Stimulated activated CD4-positive, alpha-beta T cell treated with anti-CD3 and anti-CD28 coated beads, TNF-alpha, amount 100 ng/mL, for 1 hour (primary cell): ENCODE measurements at regions not wholly inside any gene's neighbourhood (a gene's known extent, or its start where the extent isn't known, plus 50 kb on each side); places are given as distances from the start of the nearest gene placed in this dataset.
"Not testable (repeated sequence)": the region's sequence is repeated elsewhere in the genome, so short reads cannot be mapped to it uniquely, and the experiment has no call there.

Experiments
- DNase-seq, 3 donors: peaks; one replicate each; pipeline ENCODE4 v3.0.0-alpha.2; 2020; ENCODE audit warnings: low read depth in 3 of 3, low spot score in 1 of 3

DNA sequence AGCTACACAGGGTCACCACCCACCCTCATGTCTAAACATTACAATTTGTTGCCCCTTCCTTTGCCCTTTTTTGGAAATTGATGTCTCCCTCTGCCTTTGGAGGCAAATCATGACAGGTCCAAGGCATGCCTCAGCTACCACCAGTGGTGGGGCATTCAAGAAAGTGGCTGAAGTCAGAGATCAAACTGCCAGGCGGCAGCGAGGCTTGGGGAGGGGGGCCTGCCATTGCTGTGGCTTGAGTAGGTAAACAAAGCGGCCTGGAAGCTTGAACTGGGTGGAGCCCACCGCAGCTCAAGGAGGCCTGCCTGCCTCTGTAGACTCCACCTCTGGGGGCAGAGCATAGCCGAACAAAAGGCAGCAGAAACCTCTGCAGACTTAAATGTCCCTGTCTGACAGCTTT, 152.0 kb upstream of the ATP2B2 start:
- not testable (repeated sequence) for DNase-seq

DNA sequence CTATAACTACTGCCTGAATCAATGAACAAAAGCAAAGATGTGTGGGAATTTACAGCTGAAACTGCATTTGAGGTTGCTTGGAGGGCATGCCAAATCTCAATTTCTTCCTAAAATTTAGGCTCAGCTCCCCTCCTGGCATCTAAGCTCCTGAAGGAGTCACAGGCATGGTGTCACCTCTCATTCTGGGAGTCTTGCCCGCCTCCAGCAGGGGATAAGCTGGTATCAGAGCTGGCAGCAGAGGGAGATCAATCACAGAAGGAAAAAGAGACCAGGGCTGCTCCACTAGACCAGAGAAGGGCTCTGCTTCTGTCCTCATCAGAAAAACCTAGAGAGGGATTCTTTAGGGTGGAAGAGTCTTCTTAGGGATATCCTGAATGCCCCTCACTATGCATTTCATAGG, 150.4 kb upstream of the SLC6A11 start:
- DNase-seq, result no peak

DNA sequence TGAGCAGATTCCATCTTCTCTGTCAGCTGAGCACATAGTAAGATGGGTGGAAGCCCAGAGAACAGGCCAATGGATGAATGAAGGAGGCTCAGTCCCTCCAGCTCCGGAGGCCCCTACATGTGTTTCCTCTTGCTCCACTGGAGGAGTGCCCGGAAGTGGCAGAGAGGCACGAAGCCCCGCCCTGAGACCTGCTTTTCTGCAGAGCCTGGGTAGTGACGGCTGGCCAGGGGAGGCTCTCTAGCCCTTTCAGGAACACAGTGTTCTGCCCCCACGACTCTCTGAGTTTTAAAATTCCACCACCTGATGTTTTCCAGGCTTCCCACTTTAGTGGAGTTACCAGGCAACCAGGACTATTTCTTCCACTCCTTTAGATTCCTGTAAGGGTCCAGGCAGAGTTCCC, 149.4 kb upstream of the SLC6A11 start:
- DNase-seq, result no peak

DNA sequence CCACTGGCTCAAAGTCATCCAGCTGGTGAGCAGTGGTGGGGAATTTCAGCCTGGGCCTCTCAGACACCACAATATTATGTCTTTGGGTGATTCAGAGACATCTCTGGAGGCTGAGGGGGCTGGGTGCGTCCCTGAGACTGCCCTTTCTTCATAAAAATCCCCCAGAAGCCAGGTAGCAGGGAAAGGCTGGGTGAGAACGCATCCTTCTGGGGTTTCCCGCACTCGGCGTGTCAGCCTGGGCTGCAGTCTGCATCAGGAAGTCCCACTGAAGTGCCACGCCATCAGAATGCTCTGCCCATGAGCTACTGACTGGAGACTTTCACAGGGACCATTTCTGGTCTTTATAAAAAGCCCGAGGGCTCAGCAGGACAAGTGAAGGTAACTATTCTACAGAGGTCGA, 148.8 kb upstream of the SLC6A11 start:
- DNase-seq, result no peak

GRCh38 chr3:10667901-10668476, 148.0 kb upstream of the SLC6A11 start:
- no peak for DNase-seq

DNA sequence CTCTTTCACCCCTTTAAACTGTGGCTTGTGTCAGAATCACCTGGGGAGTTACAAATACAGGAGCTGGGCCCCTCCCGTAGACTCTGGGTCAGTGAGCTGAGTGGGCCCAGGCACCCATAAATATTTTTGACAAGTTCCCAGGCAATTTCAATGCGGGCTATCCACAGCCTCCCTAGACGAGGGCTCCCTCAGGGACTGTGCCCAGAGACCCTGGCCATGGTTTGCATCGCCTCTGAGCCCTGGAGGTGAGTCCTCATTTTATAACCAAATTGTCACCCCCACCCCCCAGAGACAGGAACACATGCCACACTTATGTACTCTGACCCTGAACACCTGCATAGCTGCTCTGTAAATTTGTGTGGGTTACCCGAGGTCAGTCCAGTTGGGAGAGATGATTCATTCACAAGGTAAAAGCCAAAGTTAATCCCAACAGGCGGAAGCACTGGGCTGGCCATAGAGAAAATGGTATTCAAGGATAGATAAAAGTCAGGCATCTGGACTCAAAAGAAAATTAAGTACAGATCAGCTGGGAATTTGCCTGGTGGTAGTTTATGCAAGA, 146.5 kb upstream of the SLC6A11 start:
- DNase-seq, result no peak

DNA sequence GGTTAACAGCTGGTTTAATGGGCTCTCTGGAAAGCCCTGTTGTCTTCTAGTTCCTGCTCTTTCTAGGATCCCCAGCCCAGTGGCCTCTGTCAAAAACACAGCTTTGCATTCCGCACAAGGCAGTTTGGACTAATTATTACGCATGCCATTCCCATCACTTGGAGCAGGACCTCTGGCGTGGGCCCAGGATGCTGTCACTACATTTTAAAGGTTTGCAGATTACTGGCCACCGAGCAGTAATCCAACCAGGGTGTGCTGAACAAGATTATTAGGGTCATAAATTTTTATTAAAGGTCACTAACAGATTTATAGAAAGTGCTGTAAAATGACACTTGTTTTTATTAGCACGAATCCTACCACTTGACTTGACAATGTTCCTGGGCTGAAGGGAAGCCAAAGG, 143.6 kb upstream of the SLC6A11 start:
- DNase-seq, result no peak

- DNase-seq, result no peak
Measured at GRCh38 chr3:10674578-10674977, 141.4 kb upstream of the SLC6A11 start.

- no peak for DNase-seq
Measured at GRCh38 chr3:10676905-10677304, 139.1 kb upstream of the SLC6A11 start.

DNA sequence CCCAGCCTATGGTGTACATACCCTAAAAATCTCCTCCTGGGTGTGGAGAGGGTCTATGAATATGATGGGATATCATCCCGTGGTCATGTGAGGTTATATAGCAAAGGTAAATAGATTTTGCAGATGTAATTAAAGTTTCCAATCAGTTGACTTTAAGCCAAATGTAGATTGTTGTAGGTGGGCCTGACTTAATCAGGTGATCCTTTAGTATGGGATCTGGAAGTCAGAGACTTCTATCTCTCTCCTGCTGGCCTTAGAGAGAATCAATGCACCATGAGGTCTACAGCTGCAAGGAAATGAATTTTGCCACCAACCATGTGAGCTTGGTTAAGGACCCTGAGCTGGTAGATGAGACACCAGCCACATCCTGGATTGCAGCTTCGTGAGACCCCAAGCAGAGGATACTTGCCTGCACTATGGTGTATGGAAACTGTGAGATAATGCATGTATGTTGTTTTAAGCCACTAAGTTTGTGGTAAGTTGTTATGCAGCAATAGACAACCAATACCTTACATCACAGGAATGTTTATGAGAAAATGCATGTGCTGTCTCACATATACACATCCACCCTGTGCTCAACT, 137.1 kb upstream of the SLC6A11 start:
- no peak for DNase-seq

GRCh38 chr3:10680796-10681195, 135.2 kb upstream of the SLC6A11 start:
- DNase-seq, result no peak

GRCh38 chr3:10682692-10683091, 133.3 kb upstream of the SLC6A11 start:
- DNase-seq, result no peak

DNA sequence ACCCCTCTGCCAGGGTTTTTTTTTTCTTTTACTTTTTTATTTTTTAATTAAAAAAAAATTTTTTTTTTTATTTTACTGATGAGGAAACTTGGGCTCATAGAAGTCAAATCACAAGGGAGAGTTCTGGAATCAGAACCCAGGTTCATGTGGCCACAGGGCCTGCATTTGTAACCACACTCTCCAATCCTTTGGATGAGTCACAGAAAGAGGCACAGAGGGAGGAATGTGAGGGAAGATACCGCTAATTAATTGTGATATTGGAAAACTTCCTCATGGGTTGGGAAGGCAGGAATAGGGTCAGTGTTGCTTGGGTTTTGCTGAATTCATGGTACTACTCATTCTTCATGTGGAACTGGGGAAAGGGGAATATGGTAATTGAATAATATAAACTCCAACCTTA, 132.9 kb upstream of the SLC6A11 start:
- no peak for DNase-seq

DNA sequence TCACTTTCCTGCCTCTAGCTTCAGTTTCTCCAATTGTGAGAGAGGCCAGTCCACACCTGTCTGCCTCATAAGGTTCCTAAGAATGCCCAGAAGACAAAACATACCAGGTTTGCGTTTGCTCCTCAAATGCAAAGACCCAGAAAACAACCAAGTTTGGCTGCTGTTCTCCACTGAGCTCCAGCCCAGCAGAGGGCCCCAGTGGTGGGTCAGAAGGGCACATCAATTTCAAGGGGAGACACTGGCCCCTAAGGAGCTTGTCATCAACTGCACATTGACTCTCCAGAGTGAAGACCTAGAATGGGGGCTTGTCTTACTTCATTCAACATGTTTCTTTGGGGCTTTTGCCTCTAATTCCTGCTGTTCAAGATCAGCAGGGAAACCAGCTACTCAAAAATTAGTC, 127.9 kb upstream of the SLC6A11 start:
- DNase-seq, result no peak

DNA sequence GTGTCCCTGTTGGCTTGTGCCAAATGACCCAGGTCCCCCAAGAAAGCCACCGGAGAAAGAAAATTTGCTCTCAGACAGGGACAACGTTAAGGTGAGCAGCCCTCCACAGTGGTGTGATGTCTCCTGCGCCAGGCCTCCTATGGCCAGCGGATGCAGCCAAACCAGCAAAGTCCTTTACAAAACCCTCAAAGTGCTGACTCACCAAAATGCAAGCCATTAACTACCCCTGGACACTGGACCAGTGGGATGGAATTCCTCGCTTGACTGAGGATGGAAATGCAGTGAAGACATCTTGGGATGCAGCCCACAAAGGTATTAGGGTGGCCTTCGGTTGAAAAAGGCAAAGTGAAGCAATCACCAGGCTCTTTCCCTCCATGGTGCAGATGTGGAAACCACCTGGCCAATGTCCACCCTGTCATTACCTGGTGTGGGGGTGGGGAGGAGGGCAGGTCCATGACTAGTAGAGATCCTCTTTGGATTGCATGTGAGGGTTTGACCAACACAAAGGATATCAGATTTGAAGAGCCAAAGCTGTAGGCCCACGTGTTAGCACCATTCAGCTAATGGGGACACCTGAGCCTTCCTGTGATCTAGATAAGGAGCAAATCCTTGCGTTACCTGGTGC, 127.4 kb upstream of the SLC6A11 start:
- DNase-seq, result no peak

DNA sequence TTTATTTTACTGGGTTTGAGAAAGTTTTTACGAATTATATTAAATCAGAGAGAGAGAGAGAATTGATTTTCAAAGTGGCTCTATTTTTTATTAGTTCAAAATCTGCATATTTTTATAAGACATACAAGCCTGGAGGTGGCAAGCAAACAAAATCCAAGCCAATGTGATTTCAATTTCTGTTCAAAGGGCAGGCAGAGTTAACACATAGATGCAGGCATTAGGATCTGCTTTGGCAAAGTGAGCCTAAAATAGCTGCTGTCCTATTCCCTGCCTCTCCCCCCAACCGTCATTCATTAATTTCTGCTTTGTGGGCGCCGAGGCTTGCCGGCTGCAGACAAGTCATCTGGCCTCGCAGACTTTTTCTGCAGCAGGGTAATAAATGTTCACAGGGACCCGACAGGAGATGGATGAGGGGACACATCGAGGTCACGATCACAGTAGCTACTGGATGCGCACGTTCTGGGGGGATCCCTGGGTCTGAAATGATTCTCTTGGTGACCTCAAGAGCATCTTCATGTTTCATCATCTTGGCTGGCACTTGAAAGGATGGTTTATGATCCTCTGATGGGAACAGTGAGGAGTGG, 123.9 kb upstream of the SLC6A11 start:
- DNase-seq, result no peak

- no peak for DNase-seq
Measured at GRCh38 chr3:10693457-10693856, 122.6 kb upstream of the SLC6A11 start.

- DNase-seq, result no peak
Measured at GRCh38 chr3:10694179-10694578, 121.8 kb upstream of the SLC6A11 start.

- DNase-seq, result not testable (repeated sequence)
Measured at GRCh38 chr3:10695186-10695585, 120.8 kb upstream of the SLC6A11 start.

DNA sequence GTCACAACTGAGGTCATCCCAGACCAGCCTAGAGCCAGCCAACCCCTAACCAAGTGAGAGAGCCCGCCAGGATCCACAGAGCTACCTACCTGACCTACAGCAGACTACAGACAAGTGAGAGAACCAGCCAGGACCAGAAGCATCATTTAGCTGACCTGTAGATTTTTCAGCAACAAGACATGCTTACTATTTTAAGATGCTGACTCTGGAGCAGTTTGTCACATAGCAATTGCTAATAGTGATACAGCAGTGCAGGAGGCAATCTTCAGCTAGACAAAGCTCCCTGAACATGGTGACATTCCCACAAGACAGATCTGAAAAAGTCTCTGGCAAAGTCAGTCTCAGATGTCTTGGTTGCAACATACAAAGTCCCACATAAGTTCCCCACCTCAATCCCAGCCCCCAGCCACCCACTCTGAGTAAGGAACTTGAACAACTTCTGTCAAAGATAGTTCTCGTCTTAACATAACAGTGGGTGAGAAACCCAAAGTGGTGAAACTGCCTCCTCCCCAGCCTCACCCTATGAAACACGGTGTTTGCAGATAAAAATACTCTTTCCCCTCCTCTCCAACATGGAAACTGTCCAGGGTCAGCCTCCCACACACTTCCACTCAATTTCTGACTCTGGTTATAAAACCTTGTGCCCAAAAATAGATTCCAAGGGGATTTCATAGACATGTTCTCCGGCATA, 120.3 kb upstream of the SLC6A11 start:
- DNase-seq, result no peak

DNA sequence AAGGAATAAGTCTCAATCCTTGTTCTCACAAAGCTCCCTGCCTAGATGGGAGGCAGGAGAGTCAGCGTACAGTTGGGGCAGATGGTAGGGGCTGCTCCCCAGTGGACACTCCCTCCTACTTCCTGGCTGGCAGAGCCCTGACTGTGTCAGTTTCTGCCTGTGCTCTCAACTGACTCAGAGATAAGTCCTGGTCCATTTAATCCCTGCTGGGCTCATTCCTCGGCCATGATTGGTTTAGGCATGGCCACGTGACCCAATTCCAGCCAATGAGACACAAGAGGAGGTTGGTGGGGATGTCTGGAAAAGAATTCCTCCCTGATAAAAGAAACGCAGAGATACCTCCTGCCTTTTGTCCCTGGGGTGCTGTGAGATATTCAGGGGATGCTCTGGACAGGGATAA, 118.1 kb upstream of the SLC6A11 start:
- no peak for DNase-seq

DNA sequence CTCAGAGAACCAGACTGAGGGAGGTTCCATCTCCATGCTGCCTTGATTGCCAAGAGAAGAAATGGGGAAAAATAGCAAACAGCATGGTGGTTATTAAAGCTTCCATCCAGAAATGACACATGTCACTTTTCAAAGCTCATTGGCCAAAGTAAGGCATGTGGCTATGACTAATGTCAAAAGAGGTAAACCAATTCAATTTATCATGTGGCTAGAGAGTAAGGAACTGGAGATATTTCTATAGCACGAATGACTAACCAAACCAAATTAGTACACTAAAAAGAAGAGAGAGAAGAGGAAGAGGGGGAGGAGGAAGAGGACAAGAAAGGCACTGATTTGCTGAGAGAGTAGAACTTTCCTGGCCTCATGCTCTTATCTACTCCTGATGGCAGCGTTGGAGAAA, 115.2 kb upstream of the SLC6A11 start:
- DNase-seq, result no peak
